ENCODE measurements at regions not wholly inside any gene's neighbourhood (a gene's known extent, or its start where the extent isn't known, plus 50 kb on each side); places are given as distances from the start of the nearest gene placed in this dataset.
A peak's percentile ranks its signal among the peaks of the same experiment; 100 is the strongest.

DNA sequence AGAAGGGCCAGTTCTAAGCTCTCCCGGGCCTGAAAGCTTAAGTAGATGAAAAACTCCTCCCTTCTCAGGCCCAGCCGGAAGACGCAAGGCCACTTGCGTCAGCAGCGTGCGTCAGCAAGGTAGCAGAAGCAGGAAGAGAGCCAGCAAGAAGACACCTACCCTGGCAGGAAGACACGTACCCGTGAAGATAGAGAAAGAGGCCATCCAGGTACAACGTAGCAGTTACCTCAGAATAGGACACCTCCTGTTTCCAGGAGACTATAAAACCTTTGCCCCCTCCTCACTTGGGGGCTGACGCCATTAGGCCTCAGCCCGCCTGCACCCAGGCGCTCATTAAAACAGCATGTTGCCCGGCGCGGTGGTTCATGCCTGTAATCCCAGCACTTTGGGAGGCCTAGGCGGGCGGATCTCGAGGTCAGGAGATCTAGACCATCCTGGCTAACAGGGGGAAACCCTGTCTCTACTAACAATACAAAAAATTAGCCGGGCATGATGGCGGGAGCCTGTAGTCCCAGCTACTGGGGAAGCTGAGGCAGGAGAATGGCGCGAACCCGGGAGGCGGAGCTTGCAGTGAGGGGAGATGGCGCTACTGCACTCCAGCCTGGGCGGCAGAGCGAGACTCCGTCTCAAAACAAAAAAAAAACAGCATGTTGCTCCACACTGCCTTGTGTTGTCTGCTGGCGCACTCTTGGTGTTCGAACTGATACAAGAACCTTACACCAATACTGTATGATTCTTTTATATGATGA lies 242.7 kb upstream of the NWD2 start (continued):
- TF ChIP-seq FIP1L1 (IDR thresholded peaks at IDR 0.05; ENCODE audit: low read depth, low read length, poor library complexity, severe bottlenecking), result no peak
- TF ChIP-seq, protein P1, sequence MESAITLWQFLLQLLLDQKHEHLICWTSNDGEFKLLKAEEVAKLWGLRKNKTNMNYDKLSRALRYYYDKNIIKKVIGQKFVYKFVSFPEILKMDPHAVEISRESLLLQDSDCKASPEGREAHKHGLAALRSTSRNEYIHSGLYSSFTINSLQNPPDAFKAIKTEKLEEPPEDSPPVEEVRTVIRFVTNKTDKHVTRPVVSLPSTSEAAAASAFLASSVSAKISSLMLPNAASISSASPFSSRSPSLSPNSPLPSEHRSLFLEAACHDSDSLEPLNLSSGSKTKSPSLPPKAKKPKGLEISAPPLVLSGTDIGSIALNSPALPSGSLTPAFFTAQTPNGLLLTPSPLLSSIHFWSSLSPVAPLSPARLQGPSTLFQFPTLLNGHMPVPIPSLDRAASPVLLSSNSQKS (CRISPR knock-in tag; IDR thresholded peaks at IDR 0.05), result no peak
- no peak for TF ChIP-seq XRCC3 (IDR thresholded peaks at IDR 0.05)
- TF ChIP-seq, protein P2, sequence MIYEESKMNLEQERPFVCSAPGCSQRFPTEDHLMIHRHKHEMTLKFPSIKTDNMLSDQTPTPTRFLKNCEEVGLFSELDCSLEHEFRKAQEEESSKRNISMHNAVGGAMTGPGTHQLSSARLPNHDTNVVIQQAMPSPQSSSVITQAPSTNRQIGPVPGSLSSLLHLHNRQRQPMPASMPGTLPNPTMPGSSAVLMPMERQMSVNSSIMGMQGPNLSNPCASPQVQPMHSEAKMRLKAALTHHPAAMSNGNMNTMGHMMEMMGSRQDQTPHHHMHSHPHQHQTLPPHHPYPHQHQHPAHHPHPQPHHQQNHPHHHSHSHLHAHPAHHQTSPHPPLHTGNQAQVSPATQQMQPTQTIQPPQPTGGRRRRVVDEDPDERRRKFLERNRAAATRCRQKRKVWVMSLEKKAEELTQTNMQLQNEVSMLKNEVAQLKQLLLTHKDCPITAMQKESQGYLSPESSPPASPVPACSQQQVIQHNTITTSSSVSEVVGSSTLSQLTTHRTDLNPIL (CRISPR knock-in tag; IDR thresholded peaks at IDR 0.05), result no peak
- TF ChIP-seq SOX6 (IDR thresholded peaks at IDR 0.05), result 0 out of 2 replicates have a peak, but pooled peaks have one; percentile 17
- TF ChIP-seq TBL1XR1 (IDR thresholded peaks at IDR 0.05; ENCODE audit: low read length in 2 of 2), result peak in 1 of 2 experiments; percentile 73; a peak in 2 of 4 replicates
- no peak for TF ChIP-seq NFE2L1 (tag; IDR thresholded peaks at IDR 0.05; ENCODE audit: borderline replicate concordance, low read depth)
- TF ChIP-seq ZC3H8 (IDR thresholded peaks at IDR 0.05), result no peak
- TF ChIP-seq, protein P3, sequence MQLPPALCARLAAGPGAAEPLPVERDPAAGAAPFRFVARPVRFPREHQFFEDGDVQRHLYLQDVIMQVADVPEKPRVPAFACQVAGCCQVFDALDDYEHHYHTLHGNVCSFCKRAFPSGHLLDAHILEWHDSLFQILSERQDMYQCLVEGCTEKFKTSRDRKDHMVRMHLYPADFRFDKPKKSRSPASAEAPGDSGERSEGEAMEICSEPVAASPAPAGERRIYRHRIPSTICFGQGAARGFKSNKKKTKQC (CRISPR knock-in tag; IDR thresholded peaks at IDR 0.05), result peak; percentile 72; the same call in 1 of the 2 replicates
- TF ChIP-seq, protein P4, sequence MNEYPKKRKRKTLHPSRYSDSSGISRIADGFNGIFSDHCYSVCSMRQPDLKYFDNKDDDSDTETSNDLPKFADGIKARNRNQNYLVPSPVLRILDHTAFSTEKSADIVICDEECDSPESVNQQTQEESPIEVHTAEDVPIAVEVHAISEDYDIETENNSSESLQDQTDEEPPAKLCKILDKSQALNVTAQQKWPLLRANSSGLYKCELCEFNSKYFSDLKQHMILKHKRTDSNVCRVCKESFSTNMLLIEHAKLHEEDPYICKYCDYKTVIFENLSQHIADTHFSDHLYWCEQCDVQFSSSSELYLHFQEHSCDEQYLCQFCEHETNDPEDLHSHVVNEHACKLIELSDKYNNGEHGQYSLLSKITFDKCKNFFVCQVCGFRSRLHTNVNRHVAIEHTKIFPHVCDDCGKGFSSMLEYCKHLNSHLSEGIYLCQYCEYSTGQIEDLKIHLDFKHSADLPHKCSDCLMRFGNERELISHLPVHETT (CRISPR knock-in tag; conservative IDR thresholded peaks at IDR 0.05 in 1 of 2, IDR thresholded peaks at IDR 0.05 in 1 of 2), result peak in 1 of 2 experiments; percentile 50; a peak in 1 of 4 replicates
- TF ChIP-seq, protein P5, sequence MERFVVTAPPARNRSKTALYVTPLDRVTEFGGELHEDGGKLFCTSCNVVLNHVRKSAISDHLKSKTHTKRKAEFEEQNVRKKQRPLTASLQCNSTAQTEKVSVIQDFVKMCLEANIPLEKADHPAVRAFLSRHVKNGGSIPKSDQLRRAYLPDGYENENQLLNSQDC (CRISPR knock-in tag; IDR thresholded peaks at IDR 0.05), result no peak
- TF ChIP-seq FOXK2 (conservative IDR thresholded peaks at IDR 0.05 in 1 of 2, IDR thresholded peaks at IDR 0.05 in 1 of 2; ENCODE audit: low read depth in 2 of 2), result peak; percentile 23 to 58; a peak in 3 of 4 replicates
- TF ChIP-seq, protein P6, sequence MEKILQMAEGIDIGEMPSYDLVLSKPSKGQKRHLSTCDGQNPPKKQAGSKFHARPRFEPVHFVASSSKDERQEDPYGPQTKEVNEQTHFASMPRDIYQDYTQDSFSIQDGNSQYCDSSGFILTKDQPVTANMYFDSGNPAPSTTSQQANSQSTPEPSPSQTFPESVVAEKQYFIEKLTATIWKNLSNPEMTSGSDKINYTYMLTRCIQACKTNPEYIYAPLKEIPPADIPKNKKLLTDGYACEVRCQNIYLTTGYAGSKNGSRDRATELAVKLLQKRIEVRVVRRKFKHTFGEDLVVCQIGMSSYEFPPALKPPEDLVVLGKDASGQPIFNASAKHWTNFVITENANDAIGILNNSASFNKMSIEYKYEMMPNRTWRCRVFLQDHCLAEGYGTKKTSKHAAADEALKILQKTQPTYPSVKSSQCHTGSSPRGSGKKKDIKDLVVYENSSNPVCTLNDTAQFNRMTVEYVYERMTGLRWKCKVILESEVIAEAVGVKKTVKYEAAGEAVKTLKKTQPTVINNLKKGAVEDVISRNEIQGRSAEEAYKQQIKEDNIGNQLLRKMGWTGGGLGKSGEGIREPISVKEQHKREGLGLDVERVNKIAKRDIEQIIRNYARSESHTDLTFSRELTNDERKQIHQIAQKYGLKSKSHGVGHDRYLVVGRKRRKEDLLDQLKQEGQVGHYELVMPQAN (IDR thresholded peaks at IDR 0.05; ENCODE audit: borderline replicate concordance), result peak; percentile 55
- TF ChIP-seq ETV5 (CRISPR knock-in tag; IDR thresholded peaks at IDR 0.05; ENCODE audit: low read depth), result peak; percentile 36; the same call in 1 of the 2 replicates
- no peak for TF ChIP-seq MEF2D (tag; conservative IDR thresholded peaks at IDR 0.05; ENCODE audit: low read depth)
- TF ChIP-seq ATF7 (IDR thresholded peaks at IDR 0.05), result peak; percentile 71
- TF ChIP-seq CCNT2 (IDR thresholded peaks at IDR 0.05; ENCODE audit: borderline replicate concordance, extremely low read depth, insufficient read length, low read depth, low read length), result no peak
- peak; percentile 83 for TF ChIP-seq ZNF384 (IDR thresholded peaks at IDR 0.05; ENCODE audit: low read depth, low read length)
- peak; percentile 61 for TF ChIP-seq NFIC (IDR thresholded peaks at IDR 0.05)
- no peak for TF ChIP-seq GATAD2B (IDR thresholded peaks at IDR 0.05; ENCODE audit: borderline replicate concordance)
- peak; percentile 55 for TF ChIP-seq ZNF316 (IDR thresholded peaks at IDR 0.05)
